GM18870 (cell line): ENCODE measurements at regions not wholly inside any gene's neighbourhood (a gene's known extent, or its start where the extent isn't known, plus 50 kb on each side); places are given as distances from the start of the nearest gene placed in this dataset.

Experiments used
- ATAC-seq: cut with Tn5 transposase; IDR thresholded peaks from one replicate; pipeline ENCODE4 v1.9.1; 2021; ENCODE audit warnings: moderate library complexity; ENCODE audit not compliant: unreplicated experiment

DNA sequence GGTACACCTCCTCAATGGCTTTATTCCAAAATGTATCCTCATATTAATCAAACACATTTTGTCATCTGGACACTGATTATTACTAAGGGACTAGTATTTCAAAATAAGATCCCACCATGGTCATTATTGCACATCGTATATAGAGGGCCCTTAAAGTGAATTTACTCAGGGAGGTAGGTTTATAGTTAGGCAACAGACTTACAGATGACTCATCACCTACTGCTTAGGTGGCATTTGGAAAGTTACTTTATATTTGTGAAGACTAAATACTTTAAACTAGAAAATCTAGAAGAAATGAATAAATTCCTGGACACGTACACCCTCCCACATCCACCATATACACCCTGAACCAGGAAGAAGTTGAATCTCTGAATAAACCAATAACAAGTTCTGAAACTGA lies 353.0 kb downstream of the KCTD12 start:
- ATAC-seq, result no peak

DNA sequence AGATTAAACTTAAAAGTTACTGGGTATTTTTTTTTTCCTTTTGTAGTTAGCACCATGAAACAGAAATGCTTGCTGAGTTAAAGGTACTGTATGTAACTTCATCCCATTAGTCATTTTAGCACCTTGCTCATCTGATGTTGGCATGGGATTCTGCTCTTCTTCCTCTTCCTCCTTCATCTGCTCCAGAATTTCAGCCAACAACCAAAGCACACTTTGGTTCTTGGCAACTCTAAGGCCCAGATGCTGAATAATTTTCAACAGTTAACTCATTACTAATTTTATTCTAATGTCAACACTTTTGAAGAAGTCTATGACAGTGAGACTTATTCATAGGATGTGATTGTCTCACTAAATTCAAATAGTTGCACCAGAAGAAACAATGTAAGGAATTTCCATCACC lies 359.2 kb downstream of the KCTD12 start:
- no peak for ATAC-seq

DNA sequence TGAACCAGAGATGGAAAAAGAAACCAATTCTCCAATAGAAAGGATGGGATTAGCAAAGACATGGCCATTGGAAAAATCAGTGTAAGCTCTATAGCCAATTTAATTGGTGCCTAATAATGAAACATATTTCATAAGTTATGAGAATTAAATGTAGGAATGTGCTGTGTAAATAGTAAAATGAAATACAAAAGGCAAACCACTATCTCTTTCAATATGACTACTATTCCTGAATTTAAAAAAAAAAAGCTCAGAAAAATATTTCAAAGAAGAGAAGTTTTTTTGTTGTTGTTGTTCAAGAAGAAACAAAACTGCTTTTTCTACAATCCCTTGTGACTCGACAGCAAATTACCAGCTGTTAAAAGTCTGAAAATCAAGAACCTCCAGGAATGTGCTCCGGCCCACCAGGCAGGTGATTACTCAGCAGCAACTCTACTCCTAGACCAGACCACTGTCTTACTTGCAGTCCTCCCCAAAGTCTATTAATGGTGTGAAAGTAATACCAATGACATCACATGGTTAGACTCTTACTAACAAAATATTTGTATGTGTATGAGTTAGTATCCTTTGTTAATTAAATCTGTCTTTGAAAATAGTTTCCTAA lies 362.4 kb downstream of the KCTD12 start:
- ATAC-seq, result peak; percentile 89

DNA sequence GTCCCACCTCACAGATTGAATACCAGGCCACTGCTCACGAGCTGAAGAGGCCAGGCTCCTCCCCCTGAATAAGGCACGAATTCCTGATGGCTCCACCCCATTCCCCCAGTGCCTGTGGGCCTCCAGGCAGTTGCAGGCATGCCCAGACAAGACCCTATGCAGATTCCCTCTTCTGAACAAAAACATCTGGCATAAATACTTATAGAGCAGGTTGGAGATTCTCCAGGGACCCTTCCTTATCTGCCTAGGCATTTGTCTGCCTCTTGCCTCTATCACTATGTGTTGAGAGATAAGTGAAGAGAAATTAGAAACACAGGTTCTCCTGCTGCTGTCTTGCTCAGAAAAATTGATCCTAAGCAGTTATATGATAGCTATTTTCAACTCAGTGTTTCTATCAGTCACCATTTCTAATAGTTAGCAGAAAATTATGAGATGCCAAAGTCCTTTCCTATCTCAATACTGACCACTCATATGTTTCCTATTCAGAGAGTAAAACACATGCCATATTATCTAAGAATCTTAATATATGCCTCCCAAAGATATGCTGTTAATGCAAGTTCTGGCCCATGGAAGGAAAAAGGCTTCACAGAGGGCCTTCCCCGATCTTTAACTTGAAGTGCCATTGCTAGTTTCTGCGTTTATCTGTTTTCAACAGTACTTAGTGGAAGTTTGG lies 364.0 kb downstream of the KCTD12 start:
- no peak for ATAC-seq

DNA sequence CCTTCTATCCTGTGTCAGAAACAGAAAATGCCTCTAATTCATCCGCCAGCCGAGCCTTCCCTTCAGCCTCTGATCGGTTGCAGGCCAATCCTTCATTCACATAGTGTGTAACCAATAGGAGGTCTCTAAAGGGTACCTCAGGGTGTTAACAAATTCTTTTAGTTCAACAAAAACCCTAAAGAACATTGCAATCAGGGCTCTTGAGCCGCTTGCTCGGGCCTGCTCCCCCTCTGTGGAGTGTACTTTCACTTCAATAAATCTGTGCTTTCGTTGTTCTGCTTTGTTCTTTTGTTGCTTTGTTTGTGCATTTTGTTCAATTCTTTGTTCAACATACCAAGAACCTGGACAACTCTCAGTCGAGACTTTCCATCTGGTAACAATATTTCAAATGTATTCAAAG lies 366.5 kb downstream of the KCTD12 start:
- no peak for ATAC-seq

DNA sequence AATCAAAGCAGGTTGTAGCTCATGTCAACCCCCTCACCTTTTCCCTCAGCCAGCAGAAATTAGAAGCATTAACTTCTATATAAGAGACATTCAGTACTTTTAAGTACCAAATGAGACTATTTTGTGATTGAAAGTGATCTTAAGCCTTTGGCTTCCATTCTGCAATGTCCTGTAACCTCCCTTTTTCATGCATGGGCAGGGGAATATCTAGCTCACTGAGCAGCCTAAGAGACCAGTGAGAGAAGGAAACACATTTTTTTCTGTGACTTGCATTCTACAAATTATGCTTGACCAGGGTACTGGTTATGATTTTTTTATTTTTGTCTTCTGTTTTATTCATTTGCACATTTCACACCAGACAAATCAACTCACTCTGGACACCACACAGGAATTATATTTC lies 369.6 kb downstream of the KCTD12 start:
- ATAC-seq, result no peak

DNA sequence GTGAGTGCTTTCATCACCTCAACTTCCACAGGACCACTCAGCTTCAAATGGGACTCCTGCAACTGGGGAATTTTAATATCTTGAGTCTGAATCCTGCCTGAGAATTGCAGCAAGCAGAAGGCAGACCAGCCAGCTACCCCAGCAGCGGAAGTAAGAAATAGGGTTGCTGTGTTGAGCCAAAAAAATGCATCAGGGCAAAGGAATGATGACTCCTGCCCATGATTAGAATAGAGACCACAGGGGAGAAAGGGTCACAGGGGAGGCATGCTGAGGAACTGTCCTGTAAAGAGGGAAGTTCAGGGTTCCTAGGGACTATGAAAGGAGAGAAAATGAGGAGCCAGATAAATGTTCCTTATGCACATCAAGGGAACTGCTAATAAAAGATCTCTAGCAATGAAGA lies 370.2 kb downstream of the KCTD12 start:
- no peak for ATAC-seq

DNA sequence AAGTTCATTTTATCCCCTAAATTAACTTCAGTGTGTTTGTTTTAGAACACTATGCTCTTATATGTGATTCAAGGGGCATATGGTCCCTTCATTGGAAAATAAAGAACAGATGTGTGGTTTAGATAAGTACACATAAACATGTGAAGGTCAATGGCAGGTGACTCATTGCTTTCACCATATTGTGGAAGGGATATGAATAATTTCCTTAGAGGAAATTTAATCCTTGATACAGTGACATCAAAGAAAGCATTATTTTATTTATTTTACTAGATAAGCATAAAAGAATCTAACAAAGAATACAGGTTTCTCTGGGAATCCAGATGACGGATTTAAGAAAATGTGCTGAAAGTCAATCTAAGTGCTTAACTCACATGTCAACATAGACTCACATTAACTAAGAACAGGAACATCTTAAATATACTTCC lies 373.5 kb downstream of the KCTD12 start:
- no peak for ATAC-seq

DNA sequence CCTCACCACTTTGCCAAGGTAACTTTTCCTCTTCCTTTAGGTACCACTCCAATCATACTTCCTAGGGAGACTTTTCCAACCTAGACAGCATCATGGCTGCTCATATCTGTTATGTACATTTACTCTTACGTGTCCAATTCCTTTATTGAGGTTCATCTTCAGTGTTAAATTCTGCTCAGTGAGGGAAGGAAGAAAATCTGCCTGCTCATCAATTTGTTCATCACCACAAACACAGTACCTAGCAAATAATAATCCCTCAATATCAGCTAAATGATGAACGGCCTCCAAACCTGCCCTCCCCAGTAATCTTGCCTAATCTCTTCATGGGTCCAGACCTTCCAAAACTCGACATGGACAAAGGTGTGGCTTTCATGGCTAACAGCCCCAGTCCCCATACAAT lies 380.8 kb downstream of the KCTD12 start:
- no peak for ATAC-seq

DNA sequence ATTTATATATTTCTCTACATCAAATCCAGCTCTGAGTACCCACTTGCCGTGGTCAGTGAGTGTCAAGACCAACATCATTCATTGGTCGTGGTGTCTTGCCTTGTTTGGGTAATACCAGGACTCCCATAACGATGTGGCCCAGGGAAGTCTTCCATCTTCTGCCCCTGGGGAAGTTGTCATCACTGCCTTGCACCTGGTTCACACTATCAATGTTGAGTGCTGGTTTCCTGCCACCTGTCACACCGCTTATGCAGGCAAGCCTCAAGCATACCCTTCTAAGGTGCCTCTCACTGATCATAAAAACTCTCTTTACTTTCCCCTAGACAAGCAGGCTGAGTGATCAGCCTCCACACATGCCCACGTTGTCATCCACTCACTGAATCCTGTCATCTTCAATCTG lies 382.4 kb downstream of the KCTD12 start:
- no peak for ATAC-seq

DNA sequence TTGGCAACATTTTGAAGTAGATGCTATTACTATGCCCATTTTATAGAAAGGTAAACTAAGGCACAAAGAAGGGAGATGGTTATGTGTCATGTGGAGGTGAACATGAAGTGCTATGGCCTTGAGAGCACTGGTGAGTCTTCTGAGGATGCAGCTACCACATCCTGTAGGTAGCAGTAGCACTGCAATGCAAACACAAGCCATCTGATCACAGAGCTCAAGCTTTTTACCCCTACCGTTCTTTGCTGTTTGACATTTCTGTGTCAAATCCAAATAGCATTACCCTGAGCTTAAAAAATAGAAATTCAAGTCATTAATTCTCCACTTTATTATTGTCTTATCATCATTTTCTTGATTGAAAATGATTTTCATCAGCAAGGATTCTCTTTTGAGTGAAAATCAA lies 382.9 kb downstream of the KCTD12 start:
- no peak for ATAC-seq

DNA sequence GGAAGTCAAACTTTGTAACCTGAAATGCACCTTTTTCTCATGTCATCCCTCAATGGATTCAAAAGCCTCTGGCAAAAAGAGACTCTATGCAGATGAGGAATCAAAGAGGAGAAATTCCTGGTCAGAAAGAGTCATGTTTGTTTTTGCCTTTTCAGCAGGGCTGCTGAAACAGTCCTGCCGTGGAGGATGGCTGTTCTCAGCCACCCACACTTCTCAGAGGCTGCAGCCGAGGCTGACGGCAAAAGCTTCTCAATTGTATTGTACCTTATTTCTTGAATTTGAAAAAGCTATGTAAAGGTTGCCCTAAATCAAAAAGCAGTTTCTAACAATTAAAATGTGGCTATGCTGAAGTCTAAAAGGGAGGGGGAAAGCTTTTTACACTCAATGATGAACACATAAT lies 385.3 kb downstream of the KCTD12 start:
- ATAC-seq, result no peak

DNA sequence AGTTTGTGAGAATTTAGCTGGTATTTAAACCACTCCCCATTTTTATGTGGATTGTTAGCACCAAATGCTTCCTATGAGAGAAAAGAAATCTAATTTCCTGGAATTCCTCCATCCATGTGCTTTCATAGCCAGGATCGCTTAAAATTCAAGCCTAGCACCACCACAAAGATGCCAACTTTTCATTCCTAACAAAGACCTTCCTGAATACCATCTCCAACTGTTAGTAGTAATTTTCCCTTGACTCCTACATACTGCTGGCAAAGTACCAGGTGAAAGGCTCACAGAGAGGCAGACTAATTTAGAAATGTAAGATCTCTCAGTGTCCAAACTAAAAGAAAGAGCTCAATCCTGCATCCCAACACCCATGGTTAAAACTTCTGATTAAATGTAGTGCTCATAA lies 386.3 kb downstream of the KCTD12 start:
- no peak for ATAC-seq

DNA sequence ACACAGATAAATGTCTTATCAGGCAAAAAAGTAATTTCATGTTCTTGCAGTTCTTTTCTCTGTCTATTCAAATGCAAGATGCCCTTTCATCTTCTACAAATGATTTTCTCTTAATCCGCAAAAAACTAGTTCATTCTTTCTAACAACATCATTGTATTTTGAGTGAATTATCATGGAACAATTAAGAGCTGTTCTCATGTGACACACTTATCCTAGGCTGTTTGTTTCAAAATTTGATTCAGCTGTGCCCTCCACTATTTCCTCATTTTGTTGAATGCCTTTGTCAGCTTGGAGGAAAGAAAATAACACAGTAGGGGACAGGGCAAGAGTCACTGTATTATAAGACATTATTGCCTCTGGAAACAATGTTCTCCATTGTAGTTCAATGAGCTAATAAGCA lies 396.9 kb downstream of the KCTD12 start:
- ATAC-seq, result no peak

DNA sequence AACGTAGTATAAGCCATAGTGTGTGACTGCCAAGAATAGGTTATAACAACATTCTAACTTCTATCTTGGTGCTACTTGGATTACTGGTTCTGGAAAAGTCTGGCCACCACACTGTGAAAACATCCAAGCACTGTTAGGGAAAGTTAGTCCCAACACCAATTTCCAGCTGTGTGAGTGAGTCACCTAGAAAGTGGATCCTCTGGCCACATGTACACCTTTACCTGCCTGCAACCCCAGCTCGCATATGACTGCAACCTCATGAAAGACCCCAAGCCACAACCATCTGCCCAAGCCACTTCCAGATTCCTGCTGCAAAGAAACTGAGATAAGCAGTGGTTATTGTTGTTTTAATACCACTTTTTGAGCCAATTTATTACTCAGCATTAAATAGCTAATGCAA lies 404.5 kb downstream of the KCTD12 start:
- no peak for ATAC-seq

DNA sequence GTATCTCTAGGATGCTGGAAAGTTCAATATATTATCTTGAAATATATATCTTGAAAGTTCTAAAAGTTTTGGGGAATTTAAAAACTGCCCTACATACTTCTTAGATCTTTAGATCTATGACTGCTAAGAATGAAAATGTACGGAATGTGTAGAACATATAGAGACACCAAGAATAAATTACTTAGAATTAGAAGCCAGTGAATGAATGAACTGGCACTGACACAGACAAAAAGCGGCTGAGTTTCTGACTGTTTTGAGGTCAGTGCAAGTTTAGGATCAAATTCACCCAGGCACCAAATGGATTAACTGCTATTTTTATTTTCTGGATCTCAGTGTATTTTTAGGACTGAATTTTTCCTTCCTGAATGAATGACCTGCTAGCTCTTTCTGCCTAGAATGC lies 411.2 kb downstream of the KCTD12 start:
- ATAC-seq, result no peak

DNA sequence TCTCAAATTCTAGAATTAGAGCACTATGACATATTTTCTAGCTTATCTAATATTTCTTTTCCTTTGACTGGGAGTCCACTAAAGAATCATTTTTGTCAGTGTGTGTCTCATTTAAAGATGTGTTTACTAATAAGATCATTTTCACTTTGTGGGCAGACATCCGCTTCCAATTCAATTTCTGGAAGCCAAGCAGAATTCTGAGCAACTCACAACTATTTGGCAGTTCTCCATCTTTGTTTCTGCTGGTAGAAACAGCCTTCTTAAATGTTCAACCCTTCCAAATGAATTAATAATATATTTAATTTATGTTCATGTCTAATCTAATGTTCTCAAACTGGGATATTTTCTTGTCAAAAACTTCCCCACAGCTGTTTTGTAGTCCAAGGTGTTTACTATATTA lies 411.8 kb downstream of the KCTD12 start:
- no peak for ATAC-seq

DNA sequence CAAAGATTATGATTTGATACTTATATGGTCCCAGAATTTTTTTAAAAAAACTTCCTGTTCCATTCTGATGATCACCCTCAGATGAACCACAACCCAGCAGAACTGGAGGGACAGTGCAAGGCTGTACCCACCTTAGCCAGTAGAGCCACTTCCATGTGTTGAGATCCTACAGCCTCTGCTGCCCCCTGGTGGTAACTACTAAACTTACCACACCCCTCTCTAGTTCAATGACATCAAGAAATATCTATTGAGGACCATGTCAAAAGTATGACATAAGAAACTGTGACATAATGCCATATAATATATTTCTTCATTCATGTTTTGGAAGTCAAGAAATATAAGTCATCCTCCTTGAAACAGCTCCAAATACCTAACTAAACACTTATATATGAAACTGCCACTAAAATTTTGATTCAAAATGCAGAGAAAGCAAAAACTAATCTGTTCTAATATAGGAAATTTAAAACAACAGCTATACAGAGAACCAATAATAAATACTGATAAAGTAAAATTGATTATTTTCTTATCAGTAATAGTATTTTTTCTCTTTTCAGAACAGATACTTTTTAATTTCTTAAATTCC lies 412.6 kb downstream of the KCTD12 start:
- ATAC-seq, result peak; percentile 100

DNA sequence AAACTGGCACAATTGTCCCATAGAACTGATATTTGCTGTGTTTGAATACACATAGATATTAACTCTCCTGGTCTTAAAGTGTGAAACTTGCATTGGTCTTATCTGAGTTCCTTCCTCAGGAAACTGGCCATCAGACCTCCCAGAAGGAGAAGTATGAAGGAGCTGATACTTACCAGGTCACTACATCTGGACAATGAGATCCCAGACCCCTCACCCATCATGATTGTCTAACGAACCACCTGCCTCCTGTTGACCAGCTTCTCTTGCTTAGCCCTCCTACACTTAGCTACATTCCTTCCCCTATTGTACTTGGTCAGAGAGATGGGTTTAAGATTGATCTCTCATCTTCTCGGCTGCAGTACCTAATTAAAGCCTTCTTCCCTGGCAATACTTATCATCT lies 413.3 kb downstream of the KCTD12 start:
- ATAC-seq, result no peak

DNA sequence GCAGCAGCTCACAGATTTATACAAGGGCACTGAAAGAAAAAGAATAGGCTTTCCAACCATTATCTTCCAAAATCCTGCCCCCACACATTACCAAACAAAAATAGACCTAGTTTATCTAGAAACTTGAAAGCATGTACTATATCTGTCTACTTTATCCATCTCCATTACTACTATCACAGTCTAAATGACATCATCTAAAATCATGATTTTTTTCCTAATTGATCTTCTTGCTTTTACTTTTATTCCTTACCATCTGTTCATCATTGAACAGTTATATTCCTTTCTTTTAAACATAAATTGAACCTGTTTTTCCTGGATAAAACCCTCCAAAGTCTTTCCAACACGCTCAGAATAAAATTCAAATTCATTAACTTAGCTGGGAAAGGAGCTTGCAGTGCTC lies 414.7 kb downstream of the KCTD12 start:
- no peak for ATAC-seq

DNA sequence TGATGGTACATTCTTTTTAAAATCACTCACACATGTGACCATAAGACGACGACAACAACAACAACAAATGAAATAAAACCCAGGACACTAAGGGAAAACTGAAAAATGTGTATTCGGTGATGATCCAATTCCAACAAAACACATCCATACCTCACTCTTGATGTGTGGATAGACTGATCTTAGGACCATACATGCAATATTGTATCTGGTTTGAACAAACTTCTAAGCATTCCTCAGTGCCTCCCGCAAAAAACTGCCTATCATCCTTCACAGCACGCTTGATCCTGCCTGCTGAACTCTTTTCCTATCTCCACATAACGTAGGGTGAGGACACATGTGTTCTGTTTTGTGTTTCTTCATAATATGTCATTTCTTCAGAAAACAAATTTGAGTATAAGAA lies 415.2 kb downstream of the KCTD12 start:
- ATAC-seq, result no peak

DNA sequence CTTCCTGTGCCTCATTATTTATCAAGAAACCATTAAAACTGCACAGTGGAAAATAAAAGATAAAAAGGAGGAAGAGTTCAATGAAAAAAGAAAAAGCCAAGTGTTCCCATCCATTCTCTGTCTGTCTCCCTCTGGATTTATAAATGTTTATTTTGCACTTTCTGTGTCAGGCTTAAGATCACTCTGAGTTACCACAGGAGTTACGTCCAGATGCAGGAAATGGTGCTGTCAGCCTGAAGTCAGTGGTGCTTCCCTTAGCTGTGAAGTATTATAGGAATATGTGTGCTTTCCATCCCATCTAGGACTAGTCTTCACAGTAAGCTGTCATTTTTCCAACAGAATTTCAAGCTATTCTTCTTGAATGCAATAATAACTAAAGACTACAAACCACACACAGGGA lies 420.2 kb downstream of the KCTD12 start:
- ATAC-seq, result no peak

DNA sequence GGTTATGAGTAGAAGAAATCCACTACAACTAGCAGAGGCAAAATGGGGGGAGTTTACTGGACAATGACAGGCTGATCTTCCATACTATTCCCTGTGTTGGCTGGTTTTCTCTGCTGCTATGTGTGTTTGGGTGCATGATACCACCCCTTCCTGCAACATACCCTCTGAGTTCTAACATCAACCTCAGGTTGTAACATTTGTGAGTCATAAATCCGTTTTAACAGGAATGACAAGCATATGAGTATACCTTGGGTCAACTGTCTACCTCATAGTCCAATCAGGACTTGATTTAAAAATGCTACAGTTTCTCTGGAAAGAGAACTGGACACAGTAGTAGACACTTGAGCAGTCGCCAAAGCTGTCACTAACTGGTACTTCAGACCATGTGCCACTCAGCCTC lies 422.9 kb downstream of the KCTD12 start:
- no peak for ATAC-seq
